ENCODE measurements at regions not wholly inside any gene's neighbourhood (a gene's known extent, or its start where the extent isn't known, plus 50 kb on each side); places are given as distances from the start of the nearest gene placed in this dataset.

GRCh38 chr2:237254911-237255578, 158.9 kb downstream of the COL6A3 start:
- TF ChIP-seq CTCF (IDR thresholded peaks at IDR 0.05) (no peak), POLR2A (IDR thresholded peaks at IDR 0.05) (no peak), EP300 (IDR thresholded peaks at IDR 0.05) (no peak)
